ENCODE measurements at regions not wholly inside any gene's neighbourhood (a gene's known extent, or its start where the extent isn't known, plus 50 kb on each side); places are given as distances from the start of the nearest gene placed in this dataset.

- Mint-ChIP-seq H3K27ac (no peak overlapping the region), H3K4me3 (no peak overlapping the region), H3K36me3 (ENCODE audit: low read depth) (no peaks in the 10 kb centered on the region), H3K27me3 (ENCODE audit: low read depth) (peaks cover 7% of the 10 kb centered on the region), H3K9me3 (peaks cover 6% of the 10 kb centered on the region), H3K4me1 (peaks cover 4% of the 10 kb centered on the region)
- no peak for TF ChIP-seq CTCF (IDR thresholded peaks at IDR 0.05; ENCODE audit: unreplicated experiment in 3 of 3)
These were observed 128.1 kb downstream of the MAF start for GRCh38 chr16:79472426-79472825.

- Mint-ChIP-seq H3K9me3 (peaks cover 6% of the 10 kb centered on the region), H3K27ac (no peak overlapping the region), H3K4me1 (peaks cover 4% of the 10 kb centered on the region), H3K27me3 (ENCODE audit: low read depth) (peaks cover 10% of the 10 kb centered on the region), H3K4me3 (no peak overlapping the region), H3K36me3 (ENCODE audit: low read depth) (no peaks in the 10 kb centered on the region)
- no peak for TF ChIP-seq CTCF (IDR thresholded peaks at IDR 0.05; ENCODE audit: unreplicated experiment in 3 of 3)
These were observed 130.5 kb downstream of the MAF start for GRCh38 chr16:79469999-79470398.

GRCh38 chr16:79468631-79469030 lies 131.9 kb downstream of the MAF start:
- Mint-ChIP-seq H3K4me3 (no peak overlapping the region), H3K36me3 (ENCODE audit: low read depth) (no peaks in the 10 kb centered on the region), H3K4me1 (peaks cover 4% of the 10 kb centered on the region), H3K27me3 (ENCODE audit: low read depth) (peaks cover 5% of the 10 kb centered on the region), H3K27ac (no peak overlapping the region), H3K9me3 (peaks cover 3% of the 10 kb centered on the region)
- no peak for TF ChIP-seq CTCF (IDR thresholded peaks at IDR 0.05; ENCODE audit: unreplicated experiment in 3 of 3)

GRCh38 chr16:79468121-79468552 lies 132.4 kb downstream of the MAF start:
- Mint-ChIP-seq H3K9me3 (peaks cover 3% of the 10 kb centered on the region), H3K4me1 (peaks cover 4% of the 10 kb centered on the region), H3K27me3 (ENCODE audit: low read depth) (peaks cover 3% of the 10 kb centered on the region), H3K27ac (no peak overlapping the region), H3K4me3 (no peak overlapping the region), H3K36me3 (ENCODE audit: low read depth) (no peaks in the 10 kb centered on the region)
- TF ChIP-seq CTCF (IDR thresholded peaks at IDR 0.05; ENCODE audit: unreplicated experiment in 3 of 3) = no peak

- no peak overlapping the region for H3K4me3 Mint-ChIP-seq
- no peaks in the 10 kb centered on the region for H3K36me3 Mint-ChIP-seq (ENCODE audit: low read depth)
- no peak for TF ChIP-seq CTCF (IDR thresholded peaks at IDR 0.05; ENCODE audit: unreplicated experiment in 3 of 3)
- H3K27me3 Mint-ChIP-seq (ENCODE audit: low read depth) = peaks cover 3% of the 10 kb centered on the region
- no peak overlapping the region for H3K27ac Mint-ChIP-seq
- H3K9me3 Mint-ChIP-seq = no peaks in the 10 kb centered on the region
- peaks cover 4% of the 10 kb centered on the region for H3K4me1 Mint-ChIP-seq
These were observed 134.4 kb downstream of the MAF start for GRCh38 chr16:79466111-79466510.

- Mint-ChIP-seq H3K4me3 (no peak overlapping the region), H3K27me3 (ENCODE audit: low read depth) (peaks cover 3% of the 10 kb centered on the region), H3K4me1 (peaks cover 4% of the 10 kb centered on the region), H3K27ac (no peak overlapping the region), H3K36me3 (ENCODE audit: low read depth) (no peaks in the 10 kb centered on the region), H3K9me3 (no peaks in the 10 kb centered on the region)
- TF ChIP-seq CTCF (IDR thresholded peaks at IDR 0.05; ENCODE audit: unreplicated experiment in 3 of 3) = no peak
These were observed 136.7 kb downstream of the MAF start for GRCh38 chr16:79463841-79464240.
